HepG2 (cell line): ENCODE measurements at regions not wholly inside any gene's neighbourhood (a gene's known extent, or its start where the extent isn't known, plus 50 kb on each side); places are given as distances from the start of the nearest gene placed in this dataset.

Experiments used
- PITX1 ChIP-seq: sonication (generic); formaldehyde crosslinking; IDR thresholded peaks from 2 replicates; pipeline ENCODE4 v1.5.1; 2020; ENCODE audit warnings: mild to moderate bottlenecking, missing genetic modification reagents
- PRMT3 ChIP-seq: sonication (generic); formaldehyde crosslinking; IDR thresholded peaks from 2 replicates; pipeline ENCODE4 v1.8.1; 2022; ENCODE audit warnings: low read depth, mild to moderate bottlenecking, moderate library complexity, missing genetic modification reagents, borderline replicate concordance
- ZNF496 ChIP-seq: sonication (generic); formaldehyde crosslinking; IDR thresholded peaks from 2 replicates; pipeline ENCODE4 v1.8.1; 2023; ENCODE audit warnings: mild to moderate bottlenecking, moderate library complexity, missing genetic modification reagents; ENCODE audit not compliant: insufficient replicate concordance
- TF ChIP-seq, protein P1 (sequence below): sonication (generic); formaldehyde crosslinking; IDR thresholded peaks from one replicate; pipeline ENCODE4 v1.5.1; 2020; ENCODE audit warnings: mild to moderate bottlenecking, missing genetic modification reagents; ENCODE audit errors: not compliant biosample characterization
- TF ChIP-seq, protein P2 (sequence below): sonication (generic); formaldehyde crosslinking; IDR thresholded peaks from 2 replicates; pipeline ENCODE4 v1.4.0; 2020; ENCODE audit warnings: mild to moderate bottlenecking, missing genetic modification reagents

DNA sequence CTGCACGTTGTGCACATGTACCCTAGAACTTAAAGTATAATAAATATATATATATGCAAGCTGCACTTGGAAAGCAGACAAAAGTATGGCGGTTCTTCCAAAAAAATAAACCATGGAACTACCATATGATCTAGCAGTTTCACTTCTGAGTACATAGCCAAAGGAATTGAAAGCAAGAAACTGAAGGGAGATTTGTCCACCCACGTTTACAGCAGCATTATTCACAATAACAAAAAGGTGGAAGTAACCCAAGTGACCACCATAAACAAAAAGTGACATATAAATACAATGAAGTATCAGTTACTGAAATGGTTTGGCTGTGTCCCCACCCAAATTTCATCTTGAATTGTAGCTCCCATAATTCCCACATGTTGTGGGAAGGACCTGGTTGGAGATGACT lies 525.3 kb upstream of the CELF2 start (continued):
- TF ChIP-seq, protein P1, sequence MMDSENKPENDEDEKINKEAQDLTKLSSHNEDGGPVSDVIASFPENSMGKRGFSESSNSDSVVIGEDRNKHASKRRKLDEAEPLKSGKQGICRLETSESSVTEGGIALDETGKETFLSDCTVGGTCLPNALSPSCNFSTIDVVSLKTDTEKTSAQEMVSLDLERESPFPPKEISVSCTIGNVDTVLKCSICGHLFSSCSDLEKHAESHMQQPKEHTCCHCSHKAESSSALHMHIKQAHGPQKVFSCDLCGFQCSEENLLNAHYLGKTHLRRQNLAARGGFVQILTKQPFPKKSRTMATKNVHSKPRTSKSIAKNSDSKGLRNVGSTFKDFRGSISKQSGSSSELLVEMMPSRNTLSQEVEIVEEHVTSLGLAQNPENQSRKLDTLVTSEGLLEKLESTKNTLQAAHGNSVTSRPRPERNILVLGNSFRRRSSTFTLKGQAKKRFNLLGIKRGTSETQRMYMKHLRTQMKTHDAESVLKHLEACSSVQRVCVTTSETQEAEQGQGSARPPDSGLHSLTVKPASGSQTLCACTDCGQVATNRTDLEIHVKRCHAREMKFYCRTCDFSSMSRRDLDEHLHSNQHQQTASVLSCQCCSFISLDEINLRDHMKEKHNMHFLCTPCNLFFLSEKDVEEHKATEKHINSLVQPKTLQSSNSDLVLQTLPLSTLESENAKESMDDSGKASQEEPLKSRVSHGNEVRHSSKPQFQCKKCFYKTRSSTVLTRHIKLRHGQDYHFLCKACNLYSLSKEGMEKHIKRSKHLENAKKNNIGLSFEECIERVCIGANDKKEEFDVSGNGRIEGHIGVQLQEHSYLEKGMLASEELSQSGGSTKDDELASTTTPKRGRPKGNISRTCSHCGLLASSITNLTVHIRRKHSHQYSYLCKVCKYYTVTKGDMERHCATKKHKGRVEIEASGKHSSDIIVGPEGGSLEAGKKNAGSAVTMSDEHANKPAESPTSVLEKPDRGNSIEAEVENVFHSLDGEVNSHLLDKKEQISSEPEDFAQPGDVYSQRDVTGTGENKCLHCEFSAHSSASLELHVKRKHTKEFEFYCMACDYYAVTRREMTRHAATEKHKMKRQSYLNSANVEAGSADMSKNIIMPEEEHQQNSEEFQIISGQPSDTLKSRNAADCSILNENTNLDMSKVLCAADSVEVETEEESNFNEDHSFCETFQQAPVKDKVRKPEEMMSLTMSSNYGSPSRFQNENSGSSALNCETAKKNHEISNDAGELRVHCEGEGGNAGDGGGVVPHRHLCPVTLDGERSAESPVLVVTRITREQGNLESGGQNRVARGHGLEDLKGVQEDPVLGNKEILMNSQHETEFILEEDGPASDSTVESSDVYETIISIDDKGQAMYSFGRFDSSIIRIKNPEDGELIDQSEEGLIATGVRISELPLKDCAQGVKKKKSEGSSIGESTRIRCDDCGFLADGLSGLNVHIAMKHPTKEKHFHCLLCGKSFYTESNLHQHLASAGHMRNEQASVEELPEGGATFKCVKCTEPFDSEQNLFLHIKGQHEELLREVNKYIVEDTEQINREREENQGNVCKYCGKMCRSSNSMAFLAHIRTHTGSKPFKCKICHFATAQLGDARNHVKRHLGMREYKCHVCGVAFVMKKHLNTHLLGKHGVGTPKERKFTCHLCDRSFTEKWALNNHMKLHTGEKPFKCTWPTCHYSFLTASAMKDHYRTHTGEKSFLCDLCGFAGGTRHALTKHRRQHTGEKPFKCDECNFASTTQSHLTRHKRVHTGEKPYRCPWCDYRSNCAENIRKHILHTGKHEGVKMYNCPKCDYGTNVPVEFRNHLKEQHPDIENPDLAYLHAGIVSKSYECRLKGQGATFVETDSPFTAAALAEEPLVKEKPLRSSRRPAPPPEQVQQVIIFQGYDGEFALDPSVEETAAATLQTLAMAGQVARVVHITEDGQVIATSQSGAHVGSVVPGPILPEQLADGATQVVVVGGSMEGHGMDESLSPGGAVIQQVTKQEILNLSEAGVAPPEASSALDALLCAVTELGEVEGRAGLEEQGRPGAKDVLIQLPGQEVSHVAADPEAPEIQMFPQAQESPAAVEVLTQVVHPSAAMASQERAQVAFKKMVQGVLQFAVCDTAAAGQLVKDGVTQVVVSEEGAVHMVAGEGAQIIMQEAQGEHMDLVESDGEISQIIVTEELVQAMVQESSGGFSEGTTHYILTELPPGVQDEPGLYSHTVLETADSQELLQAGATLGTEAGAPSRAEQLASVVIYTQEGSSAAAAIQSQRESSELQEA (CRISPR knock-in tag): no peak
- TF ChIP-seq ZNF496 (CRISPR knock-in tag) (no peak), PRMT3 (CRISPR knock-in tag) (no peak), PITX1 (CRISPR knock-in tag) (no peak)
- TF ChIP-seq, protein P2, sequence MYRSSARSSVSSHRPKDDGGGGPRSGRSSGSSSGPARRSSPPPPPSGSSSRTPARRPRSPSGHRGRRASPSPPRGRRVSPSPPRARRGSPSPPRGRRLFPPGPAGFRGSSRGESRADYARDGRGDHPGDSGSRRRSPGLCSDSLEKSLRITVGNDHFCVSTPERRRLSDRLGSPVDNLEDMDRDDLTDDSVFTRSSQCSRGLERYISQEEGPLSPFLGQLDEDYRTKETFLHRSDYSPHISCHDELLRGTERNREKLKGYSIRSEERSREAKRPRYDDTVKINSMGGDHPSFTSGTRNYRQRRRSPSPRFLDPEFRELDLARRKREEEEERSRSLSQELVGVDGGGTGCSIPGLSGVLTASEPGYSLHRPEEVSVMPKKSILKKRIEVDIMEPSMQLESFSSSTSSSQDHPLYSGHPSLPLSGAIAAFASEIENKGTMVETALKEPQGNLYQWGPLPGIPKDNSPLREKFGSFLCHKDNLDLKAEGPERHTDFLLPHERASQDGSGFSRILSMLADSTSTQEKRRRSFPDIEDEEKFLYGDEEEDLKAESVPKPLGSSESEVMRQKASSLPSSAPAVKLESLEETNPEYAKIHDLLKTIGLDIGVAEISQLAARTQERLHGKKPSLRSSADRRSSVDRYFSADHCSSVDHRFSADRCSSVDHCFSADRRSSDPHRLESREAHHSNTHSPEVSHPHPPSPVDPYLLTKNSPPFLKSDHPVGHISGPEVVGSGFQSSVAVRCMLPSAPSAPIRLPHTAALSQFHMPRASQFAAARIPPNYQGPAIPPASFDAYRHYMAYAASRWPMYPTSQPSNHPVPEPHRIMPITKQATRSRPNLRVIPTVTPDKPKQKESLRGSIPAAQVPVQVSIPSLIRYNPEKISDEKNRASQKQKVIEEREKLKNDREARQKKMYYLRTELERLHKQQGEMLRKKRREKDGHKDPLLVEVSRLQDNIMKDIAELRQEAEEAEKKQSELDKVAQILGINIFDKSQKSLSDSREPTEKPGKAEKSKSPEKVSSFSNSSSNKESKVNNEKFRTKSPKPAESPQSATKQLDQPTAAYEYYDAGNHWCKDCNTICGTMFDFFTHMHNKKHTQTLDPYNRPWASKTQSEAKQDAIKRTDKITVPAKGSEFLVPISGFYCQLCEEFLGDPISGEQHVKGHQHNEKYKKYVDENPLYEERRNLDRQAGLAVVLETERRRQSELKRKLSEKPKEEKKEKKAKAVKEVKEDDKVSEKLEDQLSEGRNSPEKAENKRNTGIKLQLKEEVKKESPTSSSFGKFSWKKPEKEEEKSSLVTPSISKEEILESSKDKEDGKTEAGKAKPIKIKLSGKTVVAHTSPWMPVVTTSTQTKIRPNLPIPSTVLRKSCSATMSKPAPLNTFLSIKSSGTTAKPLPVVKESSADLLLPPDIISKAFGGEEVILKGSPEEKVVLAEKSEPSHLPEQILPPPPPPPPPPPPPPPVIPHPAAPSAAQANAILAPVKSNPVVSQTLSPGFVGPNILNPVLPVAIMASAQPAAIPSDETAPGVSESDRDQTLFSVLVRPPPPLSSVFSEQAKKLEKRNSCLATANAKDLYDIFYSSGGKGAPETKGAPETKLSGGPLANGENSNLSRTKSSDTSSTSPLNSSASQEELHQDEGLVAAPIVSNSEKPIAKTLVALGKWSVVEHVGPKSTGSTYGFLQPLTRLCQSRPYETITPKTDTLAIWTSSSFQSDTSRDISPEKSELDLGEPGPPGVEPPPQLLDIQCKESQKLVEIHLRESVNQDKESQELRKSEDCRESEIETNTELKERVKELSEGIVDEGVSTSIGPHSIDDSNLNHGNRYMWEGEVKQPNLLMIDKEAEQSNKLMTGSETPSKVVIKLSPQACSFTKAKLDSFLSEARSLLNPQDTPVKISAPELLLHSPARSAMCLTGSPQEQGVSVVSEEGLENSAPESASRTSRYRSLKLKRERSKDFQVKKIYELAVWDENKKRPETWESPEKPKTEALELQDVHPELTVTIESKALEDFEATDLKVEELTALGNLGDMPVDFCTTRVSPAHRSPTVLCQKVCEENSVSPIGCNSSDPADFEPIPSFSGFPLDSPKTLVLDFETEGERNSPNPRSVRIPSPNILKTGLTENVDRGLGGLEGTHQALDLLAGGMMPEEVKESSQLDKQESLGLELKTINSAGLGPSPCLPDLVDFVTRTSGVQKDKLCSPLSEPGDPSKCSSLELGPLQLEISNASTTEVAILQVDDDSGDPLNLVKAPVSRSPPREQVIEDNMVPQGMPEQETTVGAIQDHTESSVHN (CRISPR knock-in tag): no peak
